Neural cell (in vitro differentiated cells): ENCODE measurements at regions not wholly inside any gene's neighbourhood (a gene's known extent, or its start where the extent isn't known, plus 50 kb on each side); places are given as distances from the start of the nearest gene placed in this dataset.

Source experiments
- H2AFZ ChIP-seq: fragments of 200-600, 300-800 bp; sonication (generic), shearing (Covaris generic); 2 replicates; pipeline ENCODE4 v1.6.0; 2014; ENCODE audit warnings: low read depth, mild to moderate bottlenecking, antibody characterized with exemption, low read length, moderate library complexity
- H3F3A ChIP-seq: fragments of 200-600 bp; shearing (Covaris generic); 2 replicates; pipeline ENCODE4 v1.6.1; 2016; ENCODE audit warnings: mild to moderate bottlenecking, moderate library complexity, mixed read lengths, antibody characterized with exemption, low read length; ENCODE audit not compliant: insufficient read depth, poor library complexity, severe bottlenecking
- H3K27ac ChIP-seq: fragments of 200-600, 300-800 bp; sonication (generic), shearing (Covaris generic); 2 replicates; pipeline ENCODE4 v1.5.1; 2014; ENCODE audit warnings: mild to moderate bottlenecking, low read length, moderate library complexity
- H3K27me3 ChIP-seq: fragments of 300-800, 200-600 bp; sonication (generic), shearing (Covaris generic); 2 replicates; pipeline ENCODE4 v1.6.0; 2014; ENCODE audit warnings: mild to moderate bottlenecking, low read depth, low read length, moderate library complexity; ENCODE audit not compliant: insufficient read depth
- H3K36me3 ChIP-seq: fragments of 300-800, 200-600 bp; sonication (generic), shearing (Covaris generic); 2 replicates; pipeline ENCODE4 v1.5.1; 2014; ENCODE audit warnings: mild to moderate bottlenecking, antibody characterized with exemption, low read length, moderate library complexity; ENCODE audit not compliant: insufficient read depth
- H3K4me2 ChIP-seq: fragments of 300-800, 200-600 bp; sonication (generic), shearing (Covaris generic); 2 replicates; pipeline ENCODE4 v1.6.0; 2014; ENCODE audit warnings: mild to moderate bottlenecking, low read length
- H3K4me3 ChIP-seq: fragments of 300-800, 200-600 bp; sonication (generic), shearing (Covaris generic); 2 replicates; pipeline ENCODE4 v1.5.1; 2014; ENCODE audit warnings: mild to moderate bottlenecking, low read length, moderate library complexity
- H3K79me2 ChIP-seq: fragments of 200-600 bp; shearing (Covaris generic); replicated peaks from 2 replicates; pipeline ENCODE4 v1.6.0; 2014; ENCODE audit warnings: mild to moderate bottlenecking, low read length, moderate library complexity; ENCODE audit not compliant: insufficient read depth
- H3K9ac ChIP-seq: fragments of 300-800, 200-600 bp; sonication (generic), shearing (Covaris generic); 2 replicates; pipeline ENCODE4 v1.6.1; 2016; ENCODE audit warnings: mild to moderate bottlenecking, low read length, mixed read lengths
- H3K9me2 ChIP-seq: fragments of 200-600 bp; shearing (Covaris generic); 2 replicates; pipeline ENCODE4 v1.6.1; 2016; ENCODE audit warnings: mild to moderate bottlenecking, low read length, mixed read lengths; ENCODE audit not compliant: insufficient read depth
- H3K9me3 ChIP-seq: fragments of 200-600, 300-800 bp; sonication (generic), shearing (Covaris generic); 2 replicates; pipeline ENCODE4 v1.6.1; 2016; ENCODE audit warnings: mild to moderate bottlenecking, mixed run types, low read length, moderate library complexity, mixed read lengths
- H4K20me1 ChIP-seq: fragments of 200-600 bp; shearing (Covaris generic); 2 replicates; pipeline ENCODE4 v1.6.1; 2016; ENCODE audit warnings: mild to moderate bottlenecking, mixed run types; ENCODE audit not compliant: insufficient read depth
- EP300 ChIP-seq: fragments of 450-650 bp; conservative IDR thresholded peaks from 2 replicates; pipeline ENCODE4 v1.6.1; 2014; ENCODE audit warnings: antibody characterized with exemption, mild to moderate bottlenecking, moderate library complexity; ENCODE audit not compliant: poor library complexity, severe bottlenecking
- EZH2 ChIP-seq: fragments of 200-600, 300-800 bp; shearing (Covaris generic), sonication (generic); IDR thresholded peaks from 2 replicates; pipeline ENCODE4 v1.6.1; 2014; ENCODE audit warnings: antibody characterized with exemption, low read length, borderline replicate concordance, mild to moderate bottlenecking; ENCODE audit not compliant: insufficient read depth, poor library complexity, severe bottlenecking
- MXI1 ChIP-seq: fragments of 450-650 bp; conservative IDR thresholded peaks from 2 replicates; pipeline ENCODE4 v1.6.1; 2014; ENCODE audit warnings: antibody characterized with exemption, mild to moderate bottlenecking; ENCODE audit not compliant: poor library complexity, severe bottlenecking
- POLR2AphosphoS5 ChIP-seq: IDR thresholded peaks from 2 replicates; pipeline ENCODE4 v1.6.1; 2012
- RAD21 ChIP-seq: fragments of 450-650 bp; conservative IDR thresholded peaks from 2 replicates; pipeline ENCODE4 v1.6.1; 2014; ENCODE audit warnings: antibody characterized with exemption, mild to moderate bottlenecking, moderate library complexity
- SMC3 ChIP-seq: fragments of 450-650 bp; conservative IDR thresholded peaks from 2 replicates; pipeline ENCODE4 v1.6.1; 2014; ENCODE audit warnings: antibody characterized with exemption, mild to moderate bottlenecking, moderate library complexity; ENCODE audit not compliant: poor library complexity
- TAF1 ChIP-seq: IDR thresholded peaks from 2 replicates; pipeline ENCODE4 v1.6.1; 2012; ENCODE audit warnings: low read depth
- TF ChIP-seq, protein P1 (sequence below): IDR thresholded peaks from 2 replicates; pipeline ENCODE4 v1.6.1; 2012; ENCODE audit warnings: borderline replicate concordance
- TF ChIP-seq, protein P2 (sequence below): fragments of 450-650 bp; IDR thresholded peaks from 2 replicates; pipeline ENCODE4 v1.5.1; 2014; ENCODE audit warnings: antibody characterized with exemption, mild to moderate bottlenecking, moderate library complexity; ENCODE audit not compliant: poor library complexity, severe bottlenecking

DNA sequence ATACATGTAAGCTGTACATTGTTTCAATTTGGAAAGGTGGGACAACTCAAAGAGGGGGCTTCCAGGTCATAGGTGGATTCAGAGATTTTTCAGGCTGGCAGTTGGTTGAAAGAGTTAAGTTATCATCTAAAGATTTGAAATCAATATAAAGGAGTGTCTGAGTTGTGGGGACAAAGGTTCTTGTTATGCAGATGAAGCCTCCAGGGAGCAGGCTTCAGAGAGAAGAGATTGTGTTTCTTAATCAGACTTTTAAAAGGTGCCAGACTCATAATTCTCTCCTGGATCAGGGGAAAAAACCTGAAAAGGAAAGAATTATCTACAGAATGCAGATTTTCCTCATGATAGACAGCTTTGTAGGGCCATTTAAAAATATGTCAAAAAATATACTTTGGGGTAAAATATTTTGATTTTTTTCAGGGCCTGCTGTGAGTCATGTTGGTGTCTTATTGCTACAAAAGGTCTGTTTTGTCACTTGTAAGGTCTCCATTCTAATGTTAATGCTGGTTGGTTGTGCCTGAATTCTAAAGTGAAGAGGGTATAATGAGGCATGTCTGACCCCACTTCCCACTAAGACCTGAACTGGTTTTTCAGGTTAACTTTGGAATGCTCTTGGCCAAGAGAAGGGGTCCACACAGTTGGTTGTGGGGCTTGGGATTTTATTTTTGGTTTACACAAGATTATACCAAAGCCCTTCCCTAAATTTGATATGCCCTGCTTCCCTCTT is 52.7 kb upstream of the PRSS1 start:
- H3K9ac ChIP-seq: no peak overlapping the region
- H3K4me2 ChIP-seq: no peak overlapping the region
- no peaks in the 10 kb centered on the region for H3F3A ChIP-seq
- H3K9me2 ChIP-seq: no peaks in the 10 kb centered on the region
- H3K27ac ChIP-seq: no peak overlapping the region
- no peak overlapping the region for H2AFZ ChIP-seq
- H3K79me2 ChIP-seq: no peaks in the 10 kb centered on the region
- H3K27me3 ChIP-seq: no peaks in the 10 kb centered on the region
- no peaks in the 10 kb centered on the region for H3K36me3 ChIP-seq
- H4K20me1 ChIP-seq: no peaks in the 10 kb centered on the region
- TF ChIP-seq TAF1 (no peak), EP300 (no peak), MXI1 (no peak), SMC3 (no peak), RAD21 (no peak), EZH2 (no peak), POLR2AphosphoS5 (no peak)
- TF ChIP-seq, protein P1, sequence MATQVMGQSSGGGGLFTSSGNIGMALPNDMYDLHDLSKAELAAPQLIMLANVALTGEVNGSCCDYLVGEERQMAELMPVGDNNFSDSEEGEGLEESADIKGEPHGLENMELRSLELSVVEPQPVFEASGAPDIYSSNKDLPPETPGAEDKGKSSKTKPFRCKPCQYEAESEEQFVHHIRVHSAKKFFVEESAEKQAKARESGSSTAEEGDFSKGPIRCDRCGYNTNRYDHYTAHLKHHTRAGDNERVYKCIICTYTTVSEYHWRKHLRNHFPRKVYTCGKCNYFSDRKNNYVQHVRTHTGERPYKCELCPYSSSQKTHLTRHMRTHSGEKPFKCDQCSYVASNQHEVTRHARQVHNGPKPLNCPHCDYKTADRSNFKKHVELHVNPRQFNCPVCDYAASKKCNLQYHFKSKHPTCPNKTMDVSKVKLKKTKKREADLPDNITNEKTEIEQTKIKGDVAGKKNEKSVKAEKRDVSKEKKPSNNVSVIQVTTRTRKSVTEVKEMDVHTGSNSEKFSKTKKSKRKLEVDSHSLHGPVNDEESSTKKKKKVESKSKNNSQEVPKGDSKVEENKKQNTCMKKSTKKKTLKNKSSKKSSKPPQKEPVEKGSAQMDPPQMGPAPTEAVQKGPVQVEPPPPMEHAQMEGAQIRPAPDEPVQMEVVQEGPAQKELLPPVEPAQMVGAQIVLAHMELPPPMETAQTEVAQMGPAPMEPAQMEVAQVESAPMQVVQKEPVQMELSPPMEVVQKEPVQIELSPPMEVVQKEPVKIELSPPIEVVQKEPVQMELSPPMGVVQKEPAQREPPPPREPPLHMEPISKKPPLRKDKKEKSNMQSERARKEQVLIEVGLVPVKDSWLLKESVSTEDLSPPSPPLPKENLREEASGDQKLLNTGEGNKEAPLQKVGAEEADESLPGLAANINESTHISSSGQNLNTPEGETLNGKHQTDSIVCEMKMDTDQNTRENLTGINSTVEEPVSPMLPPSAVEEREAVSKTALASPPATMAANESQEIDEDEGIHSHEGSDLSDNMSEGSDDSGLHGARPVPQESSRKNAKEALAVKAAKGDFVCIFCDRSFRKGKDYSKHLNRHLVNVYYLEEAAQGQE: no peak
- TF ChIP-seq, protein P2, sequence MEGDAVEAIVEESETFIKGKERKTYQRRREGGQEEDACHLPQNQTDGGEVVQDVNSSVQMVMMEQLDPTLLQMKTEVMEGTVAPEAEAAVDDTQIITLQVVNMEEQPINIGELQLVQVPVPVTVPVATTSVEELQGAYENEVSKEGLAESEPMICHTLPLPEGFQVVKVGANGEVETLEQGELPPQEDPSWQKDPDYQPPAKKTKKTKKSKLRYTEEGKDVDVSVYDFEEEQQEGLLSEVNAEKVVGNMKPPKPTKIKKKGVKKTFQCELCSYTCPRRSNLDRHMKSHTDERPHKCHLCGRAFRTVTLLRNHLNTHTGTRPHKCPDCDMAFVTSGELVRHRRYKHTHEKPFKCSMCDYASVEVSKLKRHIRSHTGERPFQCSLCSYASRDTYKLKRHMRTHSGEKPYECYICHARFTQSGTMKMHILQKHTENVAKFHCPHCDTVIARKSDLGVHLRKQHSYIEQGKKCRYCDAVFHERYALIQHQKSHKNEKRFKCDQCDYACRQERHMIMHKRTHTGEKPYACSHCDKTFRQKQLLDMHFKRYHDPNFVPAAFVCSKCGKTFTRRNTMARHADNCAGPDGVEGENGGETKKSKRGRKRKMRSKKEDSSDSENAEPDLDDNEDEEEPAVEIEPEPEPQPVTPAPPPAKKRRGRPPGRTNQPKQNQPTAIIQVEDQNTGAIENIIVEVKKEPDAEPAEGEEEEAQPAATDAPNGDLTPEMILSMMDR: no peak
- no peaks in the 10 kb centered on the region for H3K9me3 ChIP-seq
- no peak overlapping the region for H3K4me3 ChIP-seq

DNA sequence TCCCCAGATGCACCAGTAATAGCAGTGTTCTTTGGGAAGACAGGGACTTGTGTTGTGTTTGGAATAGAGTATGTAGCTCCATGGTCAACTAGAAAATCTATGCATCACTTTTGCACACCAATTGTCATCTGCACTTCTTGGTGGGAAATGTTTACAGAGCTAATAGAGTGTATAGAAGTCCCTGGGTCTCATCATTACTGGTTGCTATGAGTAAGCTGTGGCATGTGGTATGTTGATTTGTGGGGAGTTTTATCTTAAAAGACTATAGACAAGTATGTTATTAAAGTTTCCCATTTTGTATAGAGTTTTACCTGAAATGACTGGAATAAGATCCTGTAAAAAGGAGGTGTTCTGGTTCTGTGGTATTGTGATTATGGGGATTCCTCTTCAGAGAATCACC is 55.4 kb upstream of the PRSS1 start:
- no peak overlapping the region for H3K4me2 ChIP-seq
- H3F3A ChIP-seq: no peaks in the 10 kb centered on the region
- H3K9me2 ChIP-seq: no peaks in the 10 kb centered on the region
- H3K4me3 ChIP-seq: no peak overlapping the region
- H3K27me3 ChIP-seq: no peaks in the 10 kb centered on the region
- no peaks in the 10 kb centered on the region for H3K9me3 ChIP-seq
- H4K20me1 ChIP-seq: no peaks in the 10 kb centered on the region
- no peak overlapping the region for H3K27ac ChIP-seq
- no peaks in the 10 kb centered on the region for H3K36me3 ChIP-seq
- no peaks in the 10 kb centered on the region for H3K79me2 ChIP-seq
- H3K9ac ChIP-seq: no peak overlapping the region
- TF ChIP-seq TAF1: no peak
- TF ChIP-seq, protein P2: no peak
- H2AFZ ChIP-seq: no peak overlapping the region
